Stimulated activated CD4-positive, alpha-beta T cell treated with anti-CD3 and anti-CD28 coated beads, TNF-alpha, amount 100 ng/mL, for 1 hour (primary cell): ENCODE measurements at regions not wholly inside any gene's neighbourhood (a gene's known extent, or its start where the extent isn't known, plus 50 kb on each side); places are given as distances from the start of the nearest gene placed in this dataset.

Experiments
- DNase-seq, 3 donors: peaks; one replicate each; pipeline ENCODE4 v3.0.0-alpha.2; 2020; ENCODE audit warnings: low read depth in 3 of 3, low spot score in 1 of 3

GRCh38 chr6:19440531-19440930 lies 396.6 kb upstream of the ID4 start:
- no peak for DNase-seq

DNA sequence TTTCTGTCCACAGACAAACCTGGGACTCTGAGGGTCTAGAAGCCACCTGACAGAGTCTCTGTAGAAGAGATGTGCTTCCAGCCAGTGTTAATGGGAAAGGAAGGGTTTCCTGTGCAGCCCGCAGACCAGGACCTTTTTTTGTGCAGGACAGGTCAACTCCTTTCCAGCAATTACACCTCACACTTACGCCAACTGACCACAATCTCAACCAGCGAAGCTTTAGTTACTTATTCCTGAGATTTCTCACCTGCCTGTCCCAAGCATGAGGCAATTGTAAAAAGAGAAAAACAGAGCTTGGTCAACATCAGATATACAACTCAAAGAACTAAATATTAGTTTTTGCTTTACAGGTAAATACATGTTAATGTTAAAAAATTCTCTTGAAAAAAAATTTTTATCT lies 393.8 kb upstream of the ID4 start:
- no peak for DNase-seq

DNA sequence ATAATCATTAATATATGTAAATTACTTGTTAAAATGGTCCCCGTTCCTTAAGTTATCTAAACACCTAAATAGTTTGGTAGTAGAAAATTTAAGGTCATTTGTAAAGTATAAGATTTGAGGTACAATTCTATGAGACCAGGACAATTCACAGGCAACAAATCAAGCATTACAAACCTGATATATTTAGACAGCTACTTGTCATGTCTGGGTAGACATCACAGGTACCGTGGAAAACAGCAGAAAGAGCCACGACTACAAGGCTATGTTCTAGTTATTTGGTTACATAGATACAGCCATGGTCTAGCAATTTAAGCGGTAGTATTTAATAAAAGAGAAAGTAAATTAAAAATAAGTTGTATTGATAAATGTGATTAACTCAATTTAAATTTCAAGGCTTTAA lies 393.1 kb upstream of the ID4 start:
- DNase-seq: no peak

- DNase-seq: no peak
Observed at GRCh38 chr6:19444481-19444880, 392.7 kb upstream of the ID4 start.

DNA sequence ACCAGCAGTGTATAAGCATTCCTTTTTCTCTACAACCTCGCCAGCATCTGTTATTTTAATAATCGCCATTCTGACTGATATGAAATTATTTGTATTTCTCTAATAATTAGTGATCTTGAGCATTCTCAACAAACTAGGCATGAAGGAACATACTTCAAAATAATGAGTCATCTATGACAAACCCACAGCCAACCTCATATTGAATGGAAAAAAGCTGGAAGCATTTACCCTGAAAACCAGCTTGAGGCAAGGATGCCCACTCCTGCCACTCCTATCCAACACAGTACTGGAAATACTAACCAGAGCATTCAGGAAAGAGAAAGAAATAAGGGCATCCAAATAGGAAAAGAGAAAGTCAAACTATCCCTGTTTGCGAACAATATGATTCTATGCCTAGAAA lies 390.6 kb upstream of the ID4 start:
- DNase-seq: no peak

GRCh38 chr6:19450651-19451050 lies 386.5 kb upstream of the ID4 start:
- DNase-seq: no peak

GRCh38 chr6:19452495-19452894 lies 384.7 kb upstream of the ID4 start:
- DNase-seq: no peak

GRCh38 chr6:19454001-19454720 lies 383.0 kb upstream of the ID4 start:
- no peak for DNase-seq

DNA sequence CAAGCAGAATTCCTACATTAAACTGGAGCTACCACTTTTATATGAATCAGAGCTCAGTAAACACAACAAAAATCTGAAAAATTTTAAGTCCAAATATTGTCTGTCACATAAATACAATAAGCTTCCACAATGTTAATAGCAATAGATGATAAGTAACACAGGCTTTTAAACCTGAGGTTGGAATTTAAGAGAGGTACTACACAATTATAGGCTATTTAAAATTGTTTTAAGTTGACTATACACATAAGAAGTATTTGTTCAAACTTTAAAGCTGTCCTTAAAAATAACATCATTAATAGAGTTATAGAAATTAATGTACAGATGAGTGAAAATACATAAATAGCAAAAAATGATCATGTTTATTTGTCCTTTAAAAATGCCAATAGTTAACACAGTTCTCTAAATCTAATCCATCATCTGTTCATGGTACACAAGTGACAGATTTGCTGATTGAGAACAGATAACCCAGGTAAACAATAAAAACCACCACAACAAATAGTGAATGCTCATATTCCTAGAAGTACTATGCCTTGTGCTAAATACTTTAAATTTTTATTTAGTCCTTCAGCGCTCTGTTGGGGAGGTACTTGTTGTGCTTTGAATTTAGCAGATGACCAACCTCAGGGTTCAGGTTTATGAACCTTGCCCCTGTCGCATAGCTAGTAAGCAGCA lies 382.3 kb upstream of the ID4 start:
- no peak for DNase-seq

- no peak for DNase-seq
Observed at GRCh38 chr6:19463250-19463649, 373.9 kb upstream of the ID4 start.

GRCh38 chr6:19463925-19464324 lies 373.2 kb upstream of the ID4 start:
- no peak for DNase-seq

DNA sequence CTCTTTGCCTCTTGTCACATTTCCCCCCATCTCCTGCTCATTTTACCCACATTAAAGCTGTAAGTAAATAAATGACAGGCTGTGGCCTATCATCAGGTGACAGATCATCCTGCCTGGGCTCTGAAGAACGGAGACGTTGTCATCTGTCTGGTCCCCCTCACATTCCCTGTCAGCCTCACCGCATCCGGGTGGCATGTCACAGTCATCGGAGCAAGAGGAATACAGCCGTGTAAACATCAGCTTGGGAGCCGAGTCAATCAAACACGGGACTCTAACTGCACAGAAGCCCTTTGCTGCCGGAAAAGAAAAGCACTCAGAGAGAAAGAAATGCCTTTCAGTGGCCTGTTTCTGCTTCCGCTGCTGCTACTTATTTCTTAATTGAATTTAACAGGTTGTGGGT lies 371.9 kb upstream of the ID4 start:
- DNase-seq: no peak

GRCh38 chr6:19465760-19466159 lies 371.4 kb upstream of the ID4 start:
- no peak for DNase-seq

- no peak for DNase-seq
Observed at GRCh38 chr6:19470333-19470732, 366.8 kb upstream of the ID4 start.

DNA sequence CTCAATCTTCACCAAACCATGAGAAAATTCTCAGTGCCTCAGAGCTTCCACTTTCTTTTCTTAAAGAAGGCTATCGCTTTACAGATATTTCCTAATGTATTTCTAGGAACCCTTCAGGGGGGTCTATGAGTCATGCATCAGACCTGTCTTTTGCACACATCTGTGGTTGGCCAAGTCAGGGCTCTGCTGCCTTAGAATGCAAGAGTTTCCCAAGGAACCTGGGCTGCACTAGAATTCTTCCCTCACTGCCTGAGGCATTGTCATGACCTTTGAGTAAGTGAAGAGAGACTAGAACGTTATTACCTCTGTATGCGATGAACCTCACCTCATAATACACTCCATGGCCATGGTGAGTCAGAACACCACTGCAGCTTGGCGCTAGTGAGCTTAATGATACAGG lies 365.0 kb upstream of the ID4 start:
- no peak for DNase-seq

DNA sequence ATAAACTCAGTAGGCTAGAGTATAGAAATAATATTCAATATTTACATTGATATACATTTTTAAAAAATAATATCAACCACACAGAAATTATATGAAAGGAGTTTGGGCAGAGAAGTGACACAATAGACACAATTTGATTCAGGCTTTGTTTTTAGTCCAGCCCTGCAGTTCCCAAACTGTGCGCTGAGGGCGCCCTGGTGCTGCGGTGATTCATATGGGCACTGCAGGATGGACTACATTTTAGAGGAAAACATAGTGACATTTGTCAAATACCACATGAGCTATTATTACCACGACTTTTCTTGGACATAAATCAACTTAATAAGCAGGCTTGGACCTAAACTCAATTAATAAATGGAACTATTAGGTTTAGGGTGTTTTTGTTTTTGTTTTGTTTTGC lies 364.3 kb upstream of the ID4 start:
- DNase-seq: no peak

DNA sequence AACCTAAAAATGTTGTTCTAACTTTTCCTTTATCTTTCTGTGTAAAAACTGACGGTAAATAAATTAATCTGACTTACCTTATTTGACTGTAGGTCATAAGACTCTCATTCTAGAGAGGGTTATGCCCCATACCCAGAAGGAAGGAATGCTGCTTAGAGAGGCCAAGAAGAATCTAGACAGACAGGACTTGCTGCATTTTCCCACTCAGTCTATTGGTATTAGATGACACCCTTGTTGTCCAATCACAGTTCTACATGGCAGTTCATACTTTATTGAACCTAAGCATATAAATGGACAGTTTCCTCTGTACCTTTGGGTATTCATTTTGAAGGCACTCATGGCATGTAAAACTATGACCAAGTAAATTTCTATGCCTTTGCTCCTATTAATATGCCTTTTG lies 359.6 kb upstream of the ID4 start:
- DNase-seq: no peak

DNA sequence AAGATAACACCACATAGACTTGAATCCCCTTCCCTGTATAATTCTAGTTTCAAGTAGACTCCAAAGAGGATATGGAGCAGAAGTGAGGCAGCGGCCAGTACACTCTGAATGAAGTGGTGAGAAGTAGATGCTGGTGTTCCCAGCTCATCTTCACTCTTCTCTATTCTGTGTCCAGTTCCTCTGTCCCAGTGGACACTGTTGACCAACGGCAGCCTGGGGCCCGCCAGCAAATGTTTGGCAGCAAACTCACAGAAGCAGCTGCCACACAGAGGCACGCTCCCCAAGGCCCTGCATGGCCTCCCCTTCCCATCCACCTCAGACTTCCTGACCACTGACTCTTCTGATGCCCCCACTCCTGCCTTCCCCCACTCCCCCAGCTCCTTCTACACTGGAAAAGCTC lies 358.9 kb upstream of the ID4 start:
- DNase-seq: no peak

- DNase-seq: no peak
Observed at GRCh38 chr6:19478992-19479391, 358.2 kb upstream of the ID4 start.

DNA sequence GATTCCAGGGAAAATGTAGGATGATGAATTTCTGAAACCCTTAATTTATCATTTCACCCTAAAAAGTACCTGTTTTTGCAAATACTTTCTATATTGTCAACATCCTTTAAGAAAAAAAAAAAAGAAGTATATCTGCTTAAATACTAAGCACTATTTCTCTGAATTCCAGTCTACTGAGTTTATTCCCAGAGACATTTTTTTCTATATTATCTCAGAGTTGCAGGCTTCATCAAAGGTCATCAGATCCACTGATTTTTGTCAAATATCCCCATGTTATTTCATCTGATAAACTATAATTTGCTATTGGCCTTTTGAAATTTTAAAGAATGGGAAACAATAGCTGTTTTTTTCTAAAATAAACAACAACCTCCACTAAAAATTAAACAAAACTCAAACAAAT lies 357.6 kb upstream of the ID4 start:
- DNase-seq: no peak

DNA sequence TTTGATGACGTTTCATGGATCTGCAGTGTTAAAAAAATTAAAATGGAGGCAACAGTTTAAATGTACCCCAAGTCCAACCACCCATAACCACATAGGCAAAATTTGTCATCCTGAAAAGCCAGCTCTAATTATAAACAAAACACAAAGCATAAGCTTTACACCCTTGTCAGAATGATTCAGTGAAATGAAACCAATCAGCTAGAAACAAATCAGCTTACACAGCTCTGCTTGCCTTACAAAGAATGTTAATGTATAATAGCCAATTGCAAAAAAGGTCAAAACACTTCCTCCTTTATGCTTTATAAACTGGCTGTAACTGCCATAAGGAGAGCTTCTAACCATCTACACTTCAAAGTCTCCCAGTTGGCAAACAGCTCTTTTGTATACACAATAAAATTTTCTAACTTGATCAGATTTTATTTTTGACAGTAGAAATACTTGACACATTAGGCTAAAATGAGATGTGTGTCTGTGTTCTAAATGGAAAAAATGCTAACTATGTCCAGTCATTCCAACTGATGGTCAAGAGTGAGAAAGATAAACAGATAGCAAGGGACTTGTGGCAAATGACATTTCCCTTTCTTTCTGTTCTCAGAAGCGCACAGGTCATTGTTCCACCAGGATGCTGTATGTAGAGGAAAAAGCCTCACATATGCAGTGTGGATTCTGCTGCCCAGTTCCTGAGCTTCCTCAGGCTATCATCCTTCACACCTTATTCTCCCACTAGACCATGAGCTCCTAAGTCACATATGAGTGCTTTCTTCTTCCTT lies 344.3 kb upstream of the ID4 start:
- DNase-seq: no peak

GRCh38 chr6:19501737-19502245 lies 335.4 kb upstream of the ID4 start:
- DNase-seq: no peak
